Neural progenitor cell (in vitro differentiated cells): ENCODE measurements at regions not wholly inside any gene's neighbourhood (a gene's known extent, or its start where the extent isn't known, plus 50 kb on each side); places are given as distances from the start of the nearest gene placed in this dataset.

Source experiments
- CTCF ChIP-seq: fragments of 200-600 bp; sonication (generic); IDR thresholded peaks from 2 replicates; pipeline ENCODE4 v1.5.1; 2017; ENCODE audit warnings: antibody characterized with exemption, mild to moderate bottlenecking
- EZH2 ChIP-seq: fragments of 200-600 bp; sonication (generic); IDR thresholded peaks from 2 replicates; pipeline ENCODE4 v1.6.1; 2017; ENCODE audit warnings: antibody characterized with exemption, mild to moderate bottlenecking, moderate library complexity
- EZH2phosphoT487 ChIP-seq: fragments of 200-600 bp; sonication (generic); IDR thresholded peaks from 2 replicates; pipeline ENCODE4 v1.6.1; 2017; ENCODE audit warnings: antibody characterized with exemption

- TF ChIP-seq CTCF: no peak
- no peak for TF ChIP-seq EZH2
- no peak for TF ChIP-seq EZH2phosphoT487
These were observed 219.8 kb upstream of the STXBP5 start for GRCh38 chr6:146984251-146984924.
